ENCODE measurements at regions not wholly inside any gene's neighbourhood (a gene's known extent, or its start where the extent isn't known, plus 50 kb on each side); places are given as distances from the start of the nearest gene placed in this dataset.
A peak's percentile ranks its signal among the peaks of the same experiment; 100 is the strongest.

- Histone ChIP-seq H3K27ac (ENCODE audit: low read depth in 1 of 2, low read length in 2 of 2) (no peak overlapping the region), H3K27me3 (ENCODE audit: control insufficient read depth in 1 of 2, insufficient read depth in 2 of 2, low read length in 1 of 2) (no peaks in the 10 kb centered on the region), H3K36me3 (ENCODE audit: control insufficient read depth in 1 of 2, insufficient read depth in 2 of 2, low read length in 1 of 2) (no peaks in the 10 kb centered on the region), H3K9me3 (ENCODE audit: control insufficient read depth, low read length) (no peaks in the 10 kb centered on the region), H3K4me1 (ENCODE audit: control insufficient read depth in 1 of 2, insufficient read depth in 2 of 2, low read length in 2 of 2) (no peaks in the 10 kb centered on the region), H3K4me3 (ENCODE audit: low read length in 2 of 2) (no peak overlapping the region)
- ATAC-seq (ENCODE audit: low FRiP score) (no peak), DNase-seq (no peak)
- intact Hi-C loops (cut with DNase I) = no loop called here
- 79 to 85% methylated on average over 6 of the region's 6 CpGs for WGBS, 2 donors
Measured at GRCh38 chr10:123578721-123579120, 87.4 kb upstream of the GPR26 start.

GRCh38 chr10:123579675-123580074, 86.5 kb upstream of the GPR26 start:
- WGBS, 2 donors = 63 to 67% methylated on average over 5 of the region's 5 CpGs
- H3K4me3 ChIP-seq (ENCODE audit: low read length in 2 of 2) = no peak overlapping the region
- ATAC-seq (ENCODE audit: low FRiP score) (no peak), DNase-seq (no peak)
- no peaks in the 10 kb centered on the region for H3K4me1 ChIP-seq (ENCODE audit: control insufficient read depth in 1 of 2, insufficient read depth in 2 of 2, low read length in 2 of 2)
- H3K27me3 ChIP-seq (ENCODE audit: control insufficient read depth in 1 of 2, insufficient read depth in 2 of 2, low read length in 1 of 2) = no peaks in the 10 kb centered on the region
- H3K27ac ChIP-seq (ENCODE audit: low read depth in 1 of 2, low read length in 2 of 2) = no peak overlapping the region
- intact Hi-C loops (cut with DNase I) = loop anchor here (5.0 to 10.0 kb wide), 5 partner anchors 175 to 813 kb away; partner anchors contain the start of gene CPXM2 (in 1 of the 2)
- no peaks in the 10 kb centered on the region for H3K9me3 ChIP-seq (ENCODE audit: control insufficient read depth, low read length)
- H3K36me3 ChIP-seq (ENCODE audit: control insufficient read depth in 1 of 2, insufficient read depth in 2 of 2, low read length in 1 of 2) = no peaks in the 10 kb centered on the region

GRCh38 chr10:123580426-123580825, 85.7 kb upstream of the GPR26 start:
- no peaks in the 10 kb centered on the region for H3K4me1 ChIP-seq (ENCODE audit: control insufficient read depth in 1 of 2, insufficient read depth in 2 of 2, low read length in 2 of 2)
- H3K27me3 ChIP-seq (ENCODE audit: control insufficient read depth in 1 of 2, insufficient read depth in 2 of 2, low read length in 1 of 2) = no peaks in the 10 kb centered on the region
- no peak overlapping the region for H3K27ac ChIP-seq (ENCODE audit: low read depth in 1 of 2, low read length in 2 of 2)
- H3K36me3 ChIP-seq (ENCODE audit: control insufficient read depth in 1 of 2, insufficient read depth in 2 of 2, low read length in 1 of 2) = no peaks in the 10 kb centered on the region
- intact Hi-C loops (cut with DNase I) = loop anchor here (5.0 to 10.0 kb wide), 5 partner anchors 174 to 812 kb away; partner anchors contain the start of gene CPXM2 (in 1 of the 2)
- DNase-seq (no peak), ATAC-seq (ENCODE audit: low FRiP score) (no peak)
- H3K4me3 ChIP-seq (ENCODE audit: low read length in 2 of 2) = no peak overlapping the region
- H3K9me3 ChIP-seq (ENCODE audit: control insufficient read depth, low read length) = no peaks in the 10 kb centered on the region
- 53 to 55% methylated on average over 4 of the region's 4 CpGs for WGBS, 2 donors

- 58 to 59% methylated on average over 9 of the region's 9 CpGs for WGBS, 2 donors
- Histone ChIP-seq H3K4me3 (ENCODE audit: low read length in 2 of 2) (no peak overlapping the region), H3K27me3 (ENCODE audit: control insufficient read depth in 1 of 2, insufficient read depth in 2 of 2, low read length in 1 of 2) (no peaks in the 10 kb centered on the region), H3K27ac (ENCODE audit: low read depth in 1 of 2, low read length in 2 of 2) (no peak overlapping the region), H3K4me1 (ENCODE audit: control insufficient read depth in 1 of 2, insufficient read depth in 2 of 2, low read length in 2 of 2) (no peaks in the 10 kb centered on the region), H3K36me3 (ENCODE audit: control insufficient read depth in 1 of 2, insufficient read depth in 2 of 2, low read length in 1 of 2) (no peaks in the 10 kb centered on the region), H3K9me3 (ENCODE audit: control insufficient read depth, low read length) (no peaks in the 10 kb centered on the region)
- ATAC-seq (ENCODE audit: low FRiP score) (no peak), DNase-seq (no peak)
- intact Hi-C loops (cut with DNase I) = loop anchor here (1.0 to 10.0 kb wide), 8 partner anchors 173 to 811 kb away; partner anchors contain the start of gene CPXM2 (in 2 of the 2)
Measured at GRCh38 chr10:123581656-123582055, 84.5 kb upstream of the GPR26 start.

GRCh38 chr10:123582084-123582989, 83.8 kb upstream of the GPR26 start:
- H3K4me3 ChIP-seq (ENCODE audit: low read length in 2 of 2) = no peak overlapping the region
- H3K27me3 ChIP-seq (ENCODE audit: control insufficient read depth in 1 of 2, insufficient read depth in 2 of 2, low read length in 1 of 2) = no peaks in the 10 kb centered on the region
- H3K36me3 ChIP-seq (ENCODE audit: control insufficient read depth in 1 of 2, insufficient read depth in 2 of 2, low read length in 1 of 2) = no peaks in the 10 kb centered on the region
- WGBS, 2 donors = 26% methylated on average over 6 of the region's 6 CpGs
- ATAC-seq (ENCODE audit: low FRiP score) = peak; percentile 73
- H3K4me1 ChIP-seq (ENCODE audit: control insufficient read depth in 1 of 2, insufficient read depth in 2 of 2, low read length in 2 of 2) = no peaks in the 10 kb centered on the region
- no peak overlapping the region for H3K27ac ChIP-seq (ENCODE audit: low read depth in 1 of 2, low read length in 2 of 2)
- DNase-seq = peak; percentile 85 to 93
- intact Hi-C loops (cut with DNase I) = loop anchor here (1.0 to 10.0 kb wide), 8 partner anchors 172 to 810 kb away; partner anchors contain the start of gene CPXM2 (in 2 of the 2)
- H3K9me3 ChIP-seq (ENCODE audit: control insufficient read depth, low read length) = no peaks in the 10 kb centered on the region

GRCh38 chr10:123583639-123584418, 82.3 kb upstream of the GPR26 start:
- Histone ChIP-seq H3K27ac (ENCODE audit: low read depth in 1 of 2, low read length in 2 of 2) (no peak overlapping the region), H3K4me3 (ENCODE audit: low read length in 2 of 2) (no peak overlapping the region), H3K36me3 (ENCODE audit: control insufficient read depth in 1 of 2, insufficient read depth in 2 of 2, low read length in 1 of 2) (no peaks in the 10 kb centered on the region), H3K27me3 (ENCODE audit: control insufficient read depth in 1 of 2, insufficient read depth in 2 of 2, low read length in 1 of 2) (no peaks in the 10 kb centered on the region), H3K4me1 (ENCODE audit: control insufficient read depth in 1 of 2, insufficient read depth in 2 of 2, low read length in 2 of 2) (no peaks in the 10 kb centered on the region), H3K9me3 (ENCODE audit: control insufficient read depth, low read length) (no peaks in the 10 kb centered on the region)
- DNase-seq = peak; percentile 94 to 97
- peak; percentile 91 for ATAC-seq (ENCODE audit: low FRiP score)
- intact Hi-C loops (cut with DNase I) = loop anchor here (2.0 to 10.0 kb wide), 7 partner anchors 171 to 808 kb away; partner anchors contain the start of gene CPXM2 (in 2 of the 2)
- 8% methylated on average over 23 to 24 of the region's 24 CpGs for WGBS, 2 donors

- no peak for ATAC-seq (ENCODE audit: low FRiP score)
- Histone ChIP-seq H3K36me3 (ENCODE audit: control insufficient read depth in 1 of 2, insufficient read depth in 2 of 2, low read length in 1 of 2) (no peaks in the 10 kb centered on the region), H3K27me3 (ENCODE audit: control insufficient read depth in 1 of 2, insufficient read depth in 2 of 2, low read length in 1 of 2) (no peaks in the 10 kb centered on the region), H3K27ac (ENCODE audit: low read depth in 1 of 2, low read length in 2 of 2) (no peak overlapping the region), H3K4me1 (ENCODE audit: control insufficient read depth in 1 of 2, insufficient read depth in 2 of 2, low read length in 2 of 2) (no peaks in the 10 kb centered on the region), H3K9me3 (ENCODE audit: control insufficient read depth, low read length) (no peaks in the 10 kb centered on the region), H3K4me3 (ENCODE audit: low read length in 2 of 2) (no peak overlapping the region)
- 78 to 83% methylated on average over 12 of the region's 12 CpGs for WGBS, 2 donors
- intact Hi-C loops (cut with DNase I) = loop anchor here (5.0 to 10.0 kb wide), 5 partner anchors 170 to 808 kb away; partner anchors contain the start of gene CPXM2 (in 1 of the 2)
- DNase-seq = no peak
Measured at GRCh38 chr10:123584419-123584775, 81.8 kb upstream of the GPR26 start.

- intact Hi-C loops (cut with DNase I) = loop anchor here (10.0 kb wide), 4 partner anchors 169 to 799 kb away; partner anchors contain the start of gene CPXM2 (in 1 of the 2)
- 82 to 84% methylated on average over 12 of the region's 12 CpGs for WGBS, 2 donors
- no peaks in the 10 kb centered on the region for H3K4me1 ChIP-seq (ENCODE audit: control insufficient read depth in 1 of 2, insufficient read depth in 2 of 2, low read length in 2 of 2)
- H3K36me3 ChIP-seq (ENCODE audit: control insufficient read depth in 1 of 2, insufficient read depth in 2 of 2, low read length in 1 of 2) = no peaks in the 10 kb centered on the region
- no peak for DNase-seq
- no peak overlapping the region for H3K27ac ChIP-seq (ENCODE audit: low read depth in 1 of 2, low read length in 2 of 2)
- no peaks in the 10 kb centered on the region for H3K9me3 ChIP-seq (ENCODE audit: control insufficient read depth, low read length)
- H3K4me3 ChIP-seq (ENCODE audit: low read length in 2 of 2) = no peak overlapping the region
- ATAC-seq (ENCODE audit: low FRiP score) = no peak
- H3K27me3 ChIP-seq (ENCODE audit: control insufficient read depth in 1 of 2, insufficient read depth in 2 of 2, low read length in 1 of 2) = no peaks in the 10 kb centered on the region
Measured at GRCh38 chr10:123585477-123586445, 80.4 kb upstream of the GPR26 start.
